Tibial artery (tissue), 4 donors: ENCODE measurements at regions not wholly inside any gene's neighbourhood (a gene's known extent, or its start where the extent isn't known, plus 50 kb on each side); places are given as distances from the start of the nearest gene placed in this dataset.

Source experiments
- DNase-seq, 2 donors: peaks; one replicate each; pipeline ENCODE4 v3.0.0-alpha.2; 2019
- H3K27ac ChIP-seq, 2 donors: fragments of 200-600 bp; sonication (generic) in 1 of 2; 1 replicate in 1 of 2; 2 replicates in 1 of 2; pipeline ENCODE4 v1.5.1; 2018 to 2019; ENCODE audit warnings: mild to moderate bottlenecking in 1 of 2
- H3K27me3 ChIP-seq, 2 donors: fragments of 200-600 bp; sonication (generic) in 1 of 2; one replicate each; pipeline versions ENCODE4 v1.5.1 to v1.6.0; 2016 to 2019
- H3K36me3 ChIP-seq, 3 donors: fragments of 200-600 bp; sonication (generic) in 2 of 3; one replicate each; pipeline ENCODE4 v1.5.1; 2016 to 2019; ENCODE audit warnings: mild to moderate bottlenecking in 2 of 3
- H3K4me1 ChIP-seq, 4 donors: fragments of 200-600 bp; sonication (generic) in 2 of 4; 1 replicate in 3 of 4; 2 replicates in 1 of 4; pipeline ENCODE4 v1.5.1; 2016 to 2019
- H3K4me3 ChIP-seq, 2 donors: fragments of 200-600 bp; sonication (generic) in 1 of 2; 1 replicate in 1 of 2; 2 replicates in 1 of 2; pipeline ENCODE4 v1.5.1; 2018 to 2019; ENCODE audit warnings: mild to moderate bottlenecking in 2 of 2
- H3K9me3 ChIP-seq, 3 donors: fragments of 200-600 bp; sonication (generic) in 1 of 3; one replicate each; pipeline ENCODE4 v1.5.1; 2016 to 2019
- CTCF ChIP-seq, 2 experiments: fragments of 200-600 bp in 1 of 2; fragments of 450-650 bp in 1 of 2; IDR thresholded peaks; one replicate each; pipeline ENCODE4 v1.5.1; 2017 to 2019; ENCODE audit warnings: antibody characterized with exemption in 2 of 2, mild to moderate bottlenecking in 1 of 2, moderate library complexity in 1 of 2
- intact Hi-C: fragments of 100-400 bp; cut with DNase I; formaldehyde crosslinking; loops from one replicate; pipeline ENCODE4 v1.15.0; 2023; ENCODE audit warnings: low total_unique reads

- intact Hi-C loops: no loop called here
- Histone ChIP-seq H3K9me3 (no peaks in the 10 kb centered on the region), H3K36me3 (no peaks in the 10 kb centered on the region), H3K27ac (no peak overlapping the region), H3K4me3 (no peak overlapping the region), H3K27me3 (no peaks in the 10 kb centered on the region), H3K4me1 (no peaks in the 10 kb centered on the region)
- no peak for DNase-seq
- no peak for TF ChIP-seq CTCF (IDR thresholded peaks at IDR 0.05)
Observed at GRCh38 chr4:96134806-96135205, 294.9 kb downstream of the PDHA2 start.

- Histone ChIP-seq H3K27ac (no peak overlapping the region), H3K9me3 (no peaks in the 10 kb centered on the region), H3K36me3 (no peaks in the 10 kb centered on the region), H3K27me3 (no peaks in the 10 kb centered on the region), H3K4me1 (no peaks in the 10 kb centered on the region), H3K4me3 (no peak overlapping the region)
- no peak for TF ChIP-seq CTCF (IDR thresholded peaks at IDR 0.05)
- intact Hi-C loops: no loop called here
- DNase-seq: no peak
Observed at GRCh38 chr4:96136056-96136455, 296.2 kb downstream of the PDHA2 start.

- DNase-seq: no peak
- H3K27ac ChIP-seq: no peak overlapping the region
- no peaks in the 10 kb centered on the region for H3K4me1 ChIP-seq
- no peak for TF ChIP-seq CTCF (IDR thresholded peaks at IDR 0.05)
- H3K4me3 ChIP-seq: no peak overlapping the region
- H3K27me3 ChIP-seq: no peaks in the 10 kb centered on the region
- H3K36me3 ChIP-seq: no peaks in the 10 kb centered on the region
- intact Hi-C loops: no loop called here
- H3K9me3 ChIP-seq: no peaks in the 10 kb centered on the region
Observed at GRCh38 chr4:96139251-96139929, 299.5 kb downstream of the PDHA2 start.

- H3K4me1 ChIP-seq: no peaks in the 10 kb centered on the region
- no peak overlapping the region for H3K27ac ChIP-seq
- intact Hi-C loops: no loop called here
- H3K36me3 ChIP-seq: no peaks in the 10 kb centered on the region
- no peaks in the 10 kb centered on the region for H3K27me3 ChIP-seq
- H3K4me3 ChIP-seq: no peak overlapping the region
- no peak for TF ChIP-seq CTCF (IDR thresholded peaks at IDR 0.05)
- no peak for DNase-seq
- no peaks in the 10 kb centered on the region for H3K9me3 ChIP-seq
Observed at GRCh38 chr4:96145601-96146000, 305.7 kb downstream of the PDHA2 start.

- no peak for DNase-seq
- H3K27me3 ChIP-seq: no peaks in the 10 kb centered on the region
- H3K9me3 ChIP-seq: no peaks in the 10 kb centered on the region
- intact Hi-C loops: no loop called here
- no peak overlapping the region for H3K4me3 ChIP-seq
- no peaks in the 10 kb centered on the region for H3K4me1 ChIP-seq
- no peaks in the 10 kb centered on the region for H3K36me3 ChIP-seq
- no peak overlapping the region for H3K27ac ChIP-seq
- TF ChIP-seq CTCF (IDR thresholded peaks at IDR 0.05): no peak
Observed at GRCh38 chr4:96146686-96147085, 306.8 kb downstream of the PDHA2 start.

GRCh38 chr4:96149894-96150293 is 310.0 kb downstream of the PDHA2 start:
- H3K4me3 ChIP-seq: no peak overlapping the region
- no peak for TF ChIP-seq CTCF (IDR thresholded peaks at IDR 0.05)
- H3K36me3 ChIP-seq: no peaks in the 10 kb centered on the region
- H3K27ac ChIP-seq: no peak overlapping the region
- H3K9me3 ChIP-seq: no peaks in the 10 kb centered on the region
- H3K4me1 ChIP-seq: no peaks in the 10 kb centered on the region
- intact Hi-C loops: no loop called here
- H3K27me3 ChIP-seq: no peaks in the 10 kb centered on the region
- DNase-seq: no peak
